H1 (cell line): ENCODE measurements at regions not wholly inside any gene's neighbourhood (a gene's known extent, or its start where the extent isn't known, plus 50 kb on each side); places are given as distances from the start of the nearest gene placed in this dataset.

Experiments used
- CTCF ChIA-PET: fragments of 300-600 bp; sonication (Branson Sonifier 250); formaldehyde crosslinking; loops from one replicate; lab custom pipeline; 2021; ENCODE audit not compliant: partially characterized antibody; lab: Charles Lee
- POLR2A ChIA-PET: fragments of 300-600 bp; sonication (Branson Sonifier 250); formaldehyde crosslinking; loops from one replicate; lab custom pipeline; 2021; ENCODE audit warnings: inconsistent platforms; ENCODE audit not compliant: partially characterized antibody; lab: Charles Lee
- DNase-seq, 2 experiments: peaks; one replicate each; pipeline versions ENCODE4 v3.0.0 to v3.0.0-alpha.2; 2010 to 2022; ENCODE audit warnings: low spot score in 2 of 2, low read depth in 1 of 2, mixed read lengths in 1 of 2
- FAIRE-seq: peaks from 2 replicates; lab custom pipeline; 2011; peaks lifted over from hg19 to GRCh38; lab: Jason Lieb, UNC
- H2AFZ ChIP-seq: 2 replicates; pipeline ENCODE4 v1.8.1; 2012; ENCODE audit warnings: low read length, inconsistent platforms
- H2AK5ac ChIP-seq: 2 replicates; pipeline ENCODE4 v1.6.1; 2013; ENCODE audit warnings: low read depth, low read length
- H2BK120ac ChIP-seq: replicated peaks from 2 replicates; pipeline ENCODE3; 2013; ENCODE audit warnings: low read depth, low read length, inconsistent platforms
- H2BK12ac ChIP-seq: 2 replicates; pipeline ENCODE4 v1.6.1; 2013; ENCODE audit warnings: low read depth, low read length
- H2BK15ac ChIP-seq: 2 replicates; pipeline ENCODE4 v1.6.1; 2013; ENCODE audit warnings: low read length
- H2BK20ac ChIP-seq: 2 replicates; pipeline ENCODE4 v1.6.1; 2013; ENCODE audit warnings: low read length
- H2BK5ac ChIP-seq: 2 replicates; pipeline ENCODE4 v1.6.1; 2013; ENCODE audit warnings: low read depth, low read length
- H3K14ac ChIP-seq: 2 replicates; pipeline ENCODE4 v1.6.1; 2013; ENCODE audit warnings: inconsistent platforms; ENCODE audit not compliant: insufficient read length
- H3K18ac ChIP-seq: 2 replicates; pipeline ENCODE4 v1.6.1; 2013; ENCODE audit warnings: low read length; ENCODE audit errors: extremely low read depth
- H3K23ac ChIP-seq: 2 replicates; pipeline ENCODE4 v1.6.1; 2013; ENCODE audit warnings: inconsistent platforms; ENCODE audit not compliant: insufficient read length
- H3K23me2 ChIP-seq: 2 replicates; pipeline ENCODE4 v1.6.1; 2013; ENCODE audit warnings: low read depth, low read length
- H3K27ac ChIP-seq: 2 replicates; pipeline ENCODE4 v1.6.1; 2011; ENCODE audit warnings: low read depth, low read length, inconsistent platforms
- H3K27me3 ChIP-seq, 4 experiments: replicated peaks in 1 of 4; 1 replicate in 1 of 4; 2 replicates in 3 of 4; pipeline versions ENCODE4 v1.6.1 to v1.8.1; 2011 to 2013; ENCODE audit warnings: low read length in 3 of 4, mild to moderate bottlenecking in 3 of 4, inconsistent platforms in 2 of 4, mixed read lengths in 2 of 4, moderate library complexity in 1 of 4; ENCODE audit not compliant: control insufficient read depth in 3 of 4, insufficient read depth in 3 of 4; ENCODE audit errors: extremely low read depth in 1 of 4
- H3K36me3 ChIP-seq, 4 experiments: 2 replicates each; pipeline versions ENCODE4 v1.6.1 to v1.8.1; 2011 to 2013; ENCODE audit warnings: mild to moderate bottlenecking in 4 of 4, low read length in 3 of 4, moderate library complexity in 2 of 4, control low read depth in 1 of 4, inconsistent platforms in 1 of 4; ENCODE audit not compliant: insufficient read depth in 4 of 4, control insufficient read depth in 2 of 4
- H3K4ac ChIP-seq: replicated peaks from 2 replicates; pipeline ENCODE3; 2013; ENCODE audit warnings: low read length, low read depth, mixed read lengths, inconsistent platforms; ENCODE audit not compliant: insufficient read length
- H3K4me1 ChIP-seq, 4 experiments: replicated peaks in 1 of 4; 1 replicate in 1 of 4; 2 replicates in 3 of 4; pipeline versions ENCODE4 v1.6.1 to v1.8.1; 2011 to 2013; ENCODE audit warnings: low read length in 3 of 4, inconsistent platforms in 2 of 4, mixed read lengths in 1 of 4; ENCODE audit not compliant: insufficient read depth in 4 of 4, control insufficient read depth in 3 of 4
- H3K4me2 ChIP-seq, 2 experiments: 2 replicates each; pipeline versions ENCODE4 v1.6.1 to v1.8.1; 2011 to 2013; ENCODE audit warnings: low read depth in 2 of 2, low read length in 2 of 2, control low read depth in 1 of 2, inconsistent platforms in 1 of 2, mild to moderate bottlenecking in 1 of 2; ENCODE audit not compliant: insufficient read depth in 1 of 2
- H3K4me3 ChIP-seq, 4 experiments: fragments of 200-600, 300-600 bp in 1 of 4; sonication (generic), shearing (Covaris generic), sonication (Bioruptor Twin) in 1 of 4; 2 replicates each; pipeline versions ENCODE4 v1.5.1 to v1.8.1; 2011 to 2016; ENCODE audit warnings: low read length in 4 of 4, low read depth in 3 of 4, control low read depth in 2 of 4, inconsistent platforms in 2 of 4, mild to moderate bottlenecking in 2 of 4, mixed read lengths in 1 of 4, moderate library complexity in 1 of 4; ENCODE audit not compliant: insufficient read depth in 2 of 4; ENCODE audit errors: extremely low read depth in 1 of 4
- H3K56ac ChIP-seq: replicated peaks from 2 replicates; pipeline ENCODE3; 2013; ENCODE audit warnings: low read depth, mild to moderate bottlenecking, mixed read lengths, low read length, inconsistent platforms; ENCODE audit not compliant: insufficient read length
- H3K79me1 ChIP-seq: 2 replicates; pipeline ENCODE4 v1.6.1; 2013; ENCODE audit warnings: low read depth, low read length, control low read depth
- H3K79me2 ChIP-seq, 2 experiments: 2 replicates each; pipeline versions ENCODE4 v1.6.1 to v1.8.1; 2012 to 2013; ENCODE audit warnings: low read length in 2 of 2, mild to moderate bottlenecking in 2 of 2, inconsistent platforms in 1 of 2; ENCODE audit not compliant: insufficient read depth in 2 of 2, control insufficient read depth in 1 of 2
- H3K9ac ChIP-seq, 4 experiments: replicated peaks in 1 of 4; 1 replicate in 1 of 4; 2 replicates in 3 of 4; pipeline versions ENCODE4 v1.6.1 to v1.8.1; 2011 to 2013; ENCODE audit warnings: low read depth in 3 of 4, low read length in 3 of 4, control low read depth in 2 of 4, mild to moderate bottlenecking in 2 of 4, moderate library complexity in 2 of 4, inconsistent platforms in 1 of 4; ENCODE audit errors: extremely low read depth in 1 of 4
- H3K9me3 ChIP-seq, 2 experiments: 2 replicates each; pipeline versions ENCODE4 v1.6.1 to v1.8.1; 2012 to 2013; ENCODE audit warnings: mild to moderate bottlenecking in 2 of 2, moderate library complexity in 2 of 2, control low read depth in 1 of 2, inconsistent platforms in 1 of 2, low read depth in 1 of 2, low read length in 1 of 2, mixed read lengths in 1 of 2; ENCODE audit not compliant: insufficient read depth in 2 of 2
- H4K20me1 ChIP-seq, 2 experiments: replicated peaks in 1 of 2; 2 replicates each; pipeline versions ENCODE3 to v1.8.1; 2011 to 2013; ENCODE audit warnings: inconsistent platforms in 2 of 2, low read length in 2 of 2, mild to moderate bottlenecking in 1 of 2; ENCODE audit not compliant: insufficient read depth in 2 of 2, control insufficient read depth in 1 of 2
- H4K5ac ChIP-seq: 2 replicates; pipeline ENCODE4 v1.6.1; 2013; ENCODE audit warnings: low read length, low read depth, mixed read lengths, inconsistent platforms; ENCODE audit not compliant: insufficient read length
- H4K8ac ChIP-seq: 2 replicates; pipeline ENCODE4 v1.8.0; 2013; ENCODE audit warnings: mild to moderate bottlenecking, moderate library complexity, low read length, inconsistent platforms; ENCODE audit not compliant: insufficient read depth; ENCODE audit errors: extremely low read depth
- H4K91ac ChIP-seq: replicated peaks from 2 replicates; pipeline ENCODE3; 2013; ENCODE audit warnings: low read length, mixed read lengths, inconsistent platforms; ENCODE audit not compliant: insufficient read length
- BRCA1 ChIP-seq: IDR thresholded peaks from 2 replicates; pipeline ENCODE4 v1.6.1; 2012; ENCODE audit warnings: low read depth, low read length, improper control_type of control experiment
- GABPA ChIP-seq: IDR thresholded peaks from 2 replicates; pipeline ENCODE4 v1.6.1; 2011; ENCODE audit warnings: mild to moderate bottlenecking, low read length, moderate library complexity, borderline replicate concordance; ENCODE audit not compliant: insufficient read depth
- KDM5A ChIP-seq: fragments of 200-600 bp; IDR thresholded peaks from 2 replicates; pipeline ENCODE4 v1.7.1; 2012; ENCODE audit warnings: mild to moderate bottlenecking, low read length, inconsistent platforms, mixed read lengths
- POLR2A ChIP-seq, 2 experiments: IDR thresholded peaks; 1 replicate in 1 of 2; 2 replicates in 1 of 2; pipeline ENCODE4 v1.6.1; 2011; ENCODE audit warnings: low read depth in 2 of 2, low read length in 2 of 2, mild to moderate bottlenecking in 2 of 2; ENCODE audit errors: control extremely low read depth in 1 of 2
- SIRT6 ChIP-seq: IDR thresholded peaks from one replicate; pipeline ENCODE4 v1.7.1; 2012; ENCODE audit warnings: low read length, inconsistent platforms
- TBP ChIP-seq: IDR thresholded peaks from 2 replicates; pipeline ENCODE4 v1.6.1; 2011; ENCODE audit warnings: low read depth, low read length, improper control_type of control experiment

DNA sequence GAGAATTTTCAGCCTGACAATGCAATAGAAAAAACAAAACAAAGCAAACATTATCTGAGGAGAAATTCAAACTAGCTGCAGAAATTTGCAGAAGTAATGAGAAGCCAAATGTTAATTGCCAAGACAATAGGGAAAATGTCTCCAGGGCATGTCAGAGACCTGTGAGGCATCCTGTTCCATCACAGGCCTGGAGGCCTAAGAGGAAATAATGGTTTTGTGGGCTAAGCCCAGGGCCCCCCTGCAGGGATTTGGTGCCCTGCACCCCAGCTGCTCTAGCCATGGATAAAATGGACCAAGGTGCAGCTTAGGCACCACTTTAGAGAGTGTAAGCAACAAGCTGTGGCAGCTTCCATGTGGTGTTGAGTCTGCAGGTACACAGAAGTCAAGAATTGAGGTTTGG lies 401.2 kb upstream of the NECTIN3 start:
- Histone ChIP-seq H2BK15ac (no peak overlapping the region), H2BK12ac (no peak overlapping the region), H3K23me2 (no peaks in the 10 kb centered on the region), H3K56ac (no peak overlapping the region), H3K9ac (no peak overlapping the region), H2AK5ac (no peak overlapping the region), H4K20me1 (no peaks in the 10 kb centered on the region), H2BK120ac (no peak overlapping the region), H3K36me3 (no peaks in the 10 kb centered on the region; a peak in 1 of 8 replicates), H3K14ac (no peak overlapping the region), H2AFZ (no peak overlapping the region), H3K9me3 (peaks cover 18 to 25% of the 10 kb centered on the region in 2 experiments), H2BK20ac (no peak overlapping the region), H3K18ac (no peak overlapping the region), H3K4me1 (no peaks in the 10 kb centered on the region), H4K5ac (no peak overlapping the region), H4K91ac (no peak overlapping the region), H3K23ac (no peak overlapping the region), H3K27me3 (no peaks in the 10 kb centered on the region), H3K27ac (no peak overlapping the region), H3K4ac (no peak overlapping the region), H3K79me2 (no peaks in the 10 kb centered on the region), H2BK5ac (no peak overlapping the region), H4K8ac (no peak overlapping the region), H3K79me1 (no peaks in the 10 kb centered on the region), H3K4me3 (no peak overlapping the region), H3K4me2 (no peak overlapping the region)
- CTCF ChIA-PET = no interaction called here
- no peak for FAIRE-seq
- no peak for DNase-seq
- TF ChIP-seq BRCA1 (no peak), GABPA (no peak), TBP (no peak), SIRT6 (no peak), POLR2A (IDR thresholded peaks at IDR 0.05; ENCODE audit: control extremely low read depth in 1 of 2, low read depth in 2 of 2, low read length in 2 of 2) (no peak), KDM5A (no peak)
- POLR2A ChIA-PET = no interaction called here
